Islet precursor cell (in vitro differentiated cells): ENCODE measurements at regions not wholly inside any gene's neighbourhood (a gene's known extent, or its start where the extent isn't known, plus 50 kb on each side); places are given as distances from the start of the nearest gene placed in this dataset.

Experiments
- DNase-seq: peaks from one replicate; pipeline ENCODE4 v3.0.0-alpha.2; 2018

GRCh38 chr4:180909279-180909678 lies 1333.9 kb upstream of the TENM3 start:
- DNase-seq: peak; percentile 66

GRCh38 chr4:180913750-180914149 lies 1329.5 kb upstream of the TENM3 start:
- DNase-seq: no peak

- no peak for DNase-seq
These were observed 1319.7 kb upstream of the TENM3 start for GRCh38 chr4:180923486-180923885.

GRCh38 chr4:180925805-180926204 lies 1317.4 kb upstream of the TENM3 start:
- no peak for DNase-seq

- no peak for DNase-seq
These were observed 1316.9 kb upstream of the TENM3 start for GRCh38 chr4:180926277-180926676.

- no peak for DNase-seq
These were observed 1310.7 kb upstream of the TENM3 start for GRCh38 chr4:180932370-180933001.

- DNase-seq: no peak
These were observed 1306.1 kb upstream of the TENM3 start for GRCh38 chr4:180937083-180937482.

- no peak for DNase-seq
These were observed 1302.5 kb upstream of the TENM3 start for GRCh38 chr4:180940680-180941079.

- no peak for DNase-seq
These were observed 1300.8 kb upstream of the TENM3 start for GRCh38 chr4:180942367-180942916.

- no peak for DNase-seq
These were observed 1297.0 kb upstream of the TENM3 start for GRCh38 chr4:180946188-180946587.

- no peak for DNase-seq
These were observed 1295.8 kb upstream of the TENM3 start for GRCh38 chr4:180947425-180947824.

- DNase-seq: no peak
These were observed 1293.6 kb upstream of the TENM3 start for GRCh38 chr4:180949424-180950213.

- no peak for DNase-seq
These were observed 1292.8 kb upstream of the TENM3 start for GRCh38 chr4:180950377-180950776.

- no peak for DNase-seq
These were observed 1291.9 kb upstream of the TENM3 start for GRCh38 chr4:180951312-180951711.

- no peak for DNase-seq
These were observed 1289.6 kb upstream of the TENM3 start for GRCh38 chr4:180953572-180953971.

GRCh38 chr4:180960743-180961401 lies 1282.3 kb upstream of the TENM3 start:
- DNase-seq: peak; percentile 59

- DNase-seq: no peak
These were observed 1280.9 kb upstream of the TENM3 start for GRCh38 chr4:180962268-180962667.

- DNase-seq: no peak
These were observed 1276.9 kb upstream of the TENM3 start for GRCh38 chr4:180966312-180966711.

- DNase-seq: no peak
These were observed 1275.3 kb upstream of the TENM3 start for GRCh38 chr4:180967936-180968335.

- no peak for DNase-seq
These were observed 1269.3 kb upstream of the TENM3 start for GRCh38 chr4:180973894-180974293.

- DNase-seq: no peak
These were observed 1252.3 kb upstream of the TENM3 start for GRCh38 chr4:180990931-180991330.

GRCh38 chr4:180993244-180993836 lies 1249.9 kb upstream of the TENM3 start:
- no peak for DNase-seq

- no peak for DNase-seq
These were observed 1248.5 kb upstream of the TENM3 start for GRCh38 chr4:180994722-180995121.
